HepG2 (cell line): ENCODE measurements at regions not wholly inside any gene's neighbourhood (a gene's known extent, or its start where the extent isn't known, plus 50 kb on each side); places are given as distances from the start of the nearest gene placed in this dataset.
"Not testable (repeated sequence)": the region's sequence is repeated elsewhere in the genome, so short reads cannot be mapped to it uniquely, and the experiment has no call there.

Experiments used
- ATAC-seq: fragments of 200-7000 bp; cut with Tn5 transposase; 3 replicates; pipeline ENCODE4 v1.9.1; 2020; ENCODE audit warnings: mild to moderate bottlenecking, moderate library complexity
- BruUV-seq: library from RNA; stranded (reverse); fragments of 400-500 nt; replicated peaks from 2 replicates; lab custom pipeline; 2021; lab: Mats Ljungman, UMichigan
- CTCF ChIA-PET: fragments of 300-600 bp; formaldehyde crosslinking; extraction: SDS; loops from one replicate; lab custom pipeline; 2021; ENCODE audit warnings: low total read pairs, inconsistent platforms, low intra/inter-chr PET ratio; lab: Yijun Ruan, JAX
- POLR2A ChIA-PET: fragments of 350-600 bp; sonication (Branson Sonifier 250); formaldehyde crosslinking; loops from one replicate; lab custom pipeline; 2020; ENCODE audit warnings: antibody characterized with exemption, inconsistent platforms; lab: Yijun Ruan, JAX
- DNase-seq: peaks from one replicate; pipeline ENCODE4 v3.0.0-alpha.2; 2015; ENCODE audit warnings: low spot score
- FAIRE-seq: peaks from 3 replicates; lab custom pipeline; 2011; peaks lifted over from hg19 to GRCh38; lab: Jason Lieb, UNC
- H2AFZ ChIP-seq: one replicate; pipeline ENCODE4 v1.6.1; 2011; ENCODE audit warnings: low read length, inconsistent platforms
- H3K27ac ChIP-seq: fragments of 300-600 bp; 3 replicates; pipeline ENCODE4 v1.8.0; 2011; ENCODE audit warnings: mixed run types, mild to moderate bottlenecking, mixed read lengths, low read length, inconsistent platforms; ENCODE audit not compliant: insufficient read depth; ENCODE audit errors: extremely low read length
- H3K27me3 ChIP-seq, 2 experiments: fragments of 200-600 bp in 1 of 2; 2 replicates in 1 of 2; 3 replicates in 1 of 2; pipeline versions ENCODE4 v1.6.0 to v1.8.0; 2011; ENCODE audit warnings: low read length in 2 of 2, mild to moderate bottlenecking in 2 of 2, moderate library complexity in 2 of 2, inconsistent platforms in 1 of 2; ENCODE audit not compliant: insufficient read depth in 2 of 2, control insufficient read depth in 1 of 2
- H3K36me3 ChIP-seq, 2 experiments: fragments of 200-600 bp in 1 of 2; replicated peaks in 1 of 2; 2 replicates in 1 of 2; 3 replicates in 1 of 2; pipeline versions ENCODE4 v1.5.1 to v1.8.0; 2011; ENCODE audit warnings: low read length in 2 of 2, inconsistent platforms in 1 of 2; ENCODE audit not compliant: insufficient read depth in 2 of 2, control insufficient read depth in 1 of 2
- H3K4me1 ChIP-seq: 2 replicates; pipeline ENCODE4 v1.5.1; 2012; ENCODE audit warnings: low read length, inconsistent platforms; ENCODE audit not compliant: insufficient read depth
- H3K4me2 ChIP-seq: 2 replicates; pipeline ENCODE4 v1.6.0; 2011; ENCODE audit warnings: low read depth, low read length, inconsistent platforms
- H3K4me3 ChIP-seq, 3 experiments: fragments of 200-600 bp in 1 of 3; sonication (generic), shearing (Covaris generic) in 1 of 3; replicated peaks in 1 of 3; 2 replicates each; pipeline ENCODE4 v1.5.1; 2011 to 2016; ENCODE audit warnings: low read length in 3 of 3, inconsistent platforms in 2 of 3, low read depth in 2 of 3, mild to moderate bottlenecking in 2 of 3, control low read depth in 1 of 3, mixed read lengths in 1 of 3; ENCODE audit not compliant: insufficient read depth in 1 of 3
- H3K79me2 ChIP-seq: one replicate; pipeline ENCODE4 v1.6.1; 2011; ENCODE audit warnings: low read length, inconsistent platforms; ENCODE audit not compliant: insufficient read depth
- H3K9ac ChIP-seq: 2 replicates; pipeline ENCODE4 v1.6.0; 2011; ENCODE audit warnings: mild to moderate bottlenecking, low read depth, low read length, inconsistent platforms; ENCODE audit not compliant: insufficient read depth
- H3K9me3 ChIP-seq: 2 replicates; pipeline ENCODE4 v1.5.1; 2012; ENCODE audit warnings: mild to moderate bottlenecking, low read length
- H4K20me1 ChIP-seq: 2 replicates; pipeline ENCODE4 v1.6.0; 2011; ENCODE audit warnings: inconsistent platforms, mild to moderate bottlenecking, low read length, moderate library complexity; ENCODE audit not compliant: insufficient read depth
- WGBS: methylation state at CpG from one replicate; pipeline ENCODE4 v1.1.6; 2017; ENCODE audit warnings: low lambda C conversion rate; 5-methylcytosine and 5-hydroxymethylcytosine counted together
- in situ Hi-C: cut with HindIII; loops from 2 replicates; pipeline ENCODE4 v1.10.0; 2017; ENCODE audit warnings: low pct_unique_long_range_greater_than_20kb; ENCODE audit not compliant: extremely low pct_ligation_motif_present
- intact Hi-C: fragments of 100-400 bp; cut with micrococcal nuclease; formaldehyde crosslinking; loops from one replicate; pipeline ENCODE4 v1.10.0; 2022; ENCODE audit not compliant: unreplicated experiment

DNA sequence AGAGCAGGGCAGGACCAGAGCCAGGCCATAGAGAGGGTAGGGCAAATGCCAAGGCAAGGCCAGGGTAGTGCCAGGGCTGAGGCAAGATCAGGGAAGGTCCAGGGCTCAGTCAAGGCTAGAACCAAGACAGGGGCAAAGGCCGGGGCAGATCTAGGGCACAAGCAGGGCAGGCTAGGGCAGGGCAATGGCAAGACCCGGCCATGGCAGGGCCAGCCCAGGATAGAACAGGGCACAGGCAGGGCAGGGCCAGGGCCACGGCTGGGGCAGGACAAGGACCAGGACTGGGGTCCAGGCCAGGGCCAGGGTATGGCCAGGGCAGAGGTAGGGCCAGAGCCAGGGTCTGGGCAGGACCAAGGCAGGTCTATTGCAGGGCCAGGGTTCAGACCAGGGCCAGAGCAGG is 2873.2 kb downstream of the RPIA start:
- BruUV-seq, POLR2A ChIA-PET, H3K27me3 ChIP-seq, ATAC-seq, in situ Hi-C loops, H3K9ac ChIP-seq, H3K4me3 ChIP-seq, CTCF ChIA-PET, H3K27ac ChIP-seq, H3K4me2 ChIP-seq, H3K9me3 ChIP-seq, H3K79me2 ChIP-seq, H3K36me3 ChIP-seq, H3K4me1 ChIP-seq, intact Hi-C loops, H4K20me1 ChIP-seq, FAIRE-seq, DNase-seq, H2AFZ ChIP-seq: not testable (repeated sequence)
- 9% methylated on average over 3 of the region's 3 CpGs for WGBS

DNA sequence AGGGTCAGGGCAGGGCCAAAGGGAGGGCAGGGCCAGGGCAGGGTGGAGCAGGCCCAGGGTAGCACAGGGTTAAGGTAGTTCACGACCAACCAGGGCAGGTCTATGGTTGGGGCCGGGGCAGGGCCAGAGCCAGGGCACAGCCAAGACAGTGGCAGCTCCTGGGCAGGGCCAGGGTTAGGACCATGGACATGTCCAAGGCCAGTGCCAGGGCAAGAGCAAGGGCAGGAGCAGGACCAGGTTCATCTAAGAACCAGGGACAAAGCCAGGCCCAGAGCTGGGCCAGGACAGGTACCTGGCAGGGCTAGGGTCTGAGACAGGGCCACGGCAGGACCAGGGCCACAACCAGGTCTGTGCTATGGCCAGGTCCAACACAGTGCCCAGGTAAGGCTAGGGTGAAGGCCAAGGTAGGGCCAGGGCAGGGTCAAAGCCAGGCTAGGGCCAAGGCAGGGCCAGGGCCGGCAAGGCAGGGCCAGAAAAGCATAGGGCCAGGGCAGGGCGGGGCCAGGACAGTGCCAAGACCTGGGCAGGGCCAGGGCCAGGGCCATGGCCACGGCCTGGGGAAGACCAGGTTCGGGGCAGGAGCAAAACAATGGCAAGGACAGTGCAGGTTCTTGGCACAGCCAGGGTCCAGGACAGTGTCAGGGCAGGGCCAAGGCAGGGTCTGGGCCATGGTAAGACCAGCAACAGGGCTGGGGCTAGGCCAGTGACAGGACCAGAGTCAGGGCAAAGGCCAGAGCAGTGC is 2874.4 kb downstream of the RPIA start:
- intact Hi-C loops, CTCF ChIA-PET, BruUV-seq, H3K4me1 ChIP-seq, POLR2A ChIA-PET, H3K27me3 ChIP-seq, H2AFZ ChIP-seq, H3K79me2 ChIP-seq, H3K4me3 ChIP-seq, ATAC-seq, DNase-seq, H3K36me3 ChIP-seq, in situ Hi-C loops, H3K9me3 ChIP-seq, H3K4me2 ChIP-seq, H4K20me1 ChIP-seq, H3K9ac ChIP-seq, H3K27ac ChIP-seq, FAIRE-seq: not testable (repeated sequence)
- 0% methylated on average over 5 of the region's 7 CpGs for WGBS

DNA sequence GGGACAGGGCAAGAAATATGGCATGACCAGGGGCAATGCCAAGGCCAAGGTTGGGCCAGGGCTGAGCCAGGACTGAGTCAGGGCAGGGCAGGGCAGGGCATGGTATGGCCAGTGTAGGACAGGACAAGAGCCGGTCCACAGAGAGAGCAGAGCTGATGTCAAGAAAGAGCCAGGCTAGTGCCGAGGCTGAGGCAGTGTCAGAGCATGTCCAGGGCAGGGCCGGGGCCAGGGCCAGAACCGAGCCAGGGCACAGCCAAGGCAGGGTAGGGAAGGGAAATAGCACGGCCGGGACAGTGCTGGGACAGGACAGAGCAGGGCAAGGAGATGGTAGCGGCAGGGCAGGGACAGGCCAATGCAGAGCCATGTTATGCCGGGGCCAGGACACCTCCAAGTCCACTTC is 2875.1 kb downstream of the RPIA start:
- BruUV-seq, H3K4me1 ChIP-seq, H3K27me3 ChIP-seq, intact Hi-C loops, H3K9me3 ChIP-seq, ATAC-seq, DNase-seq, FAIRE-seq, H3K36me3 ChIP-seq, CTCF ChIA-PET, H3K9ac ChIP-seq, H3K4me3 ChIP-seq, in situ Hi-C loops, H3K79me2 ChIP-seq, H4K20me1 ChIP-seq, H3K4me2 ChIP-seq, POLR2A ChIA-PET, H3K27ac ChIP-seq, H2AFZ ChIP-seq: not testable (repeated sequence)
- WGBS: 24% methylated on average over 8 of the region's 8 CpGs

DNA sequence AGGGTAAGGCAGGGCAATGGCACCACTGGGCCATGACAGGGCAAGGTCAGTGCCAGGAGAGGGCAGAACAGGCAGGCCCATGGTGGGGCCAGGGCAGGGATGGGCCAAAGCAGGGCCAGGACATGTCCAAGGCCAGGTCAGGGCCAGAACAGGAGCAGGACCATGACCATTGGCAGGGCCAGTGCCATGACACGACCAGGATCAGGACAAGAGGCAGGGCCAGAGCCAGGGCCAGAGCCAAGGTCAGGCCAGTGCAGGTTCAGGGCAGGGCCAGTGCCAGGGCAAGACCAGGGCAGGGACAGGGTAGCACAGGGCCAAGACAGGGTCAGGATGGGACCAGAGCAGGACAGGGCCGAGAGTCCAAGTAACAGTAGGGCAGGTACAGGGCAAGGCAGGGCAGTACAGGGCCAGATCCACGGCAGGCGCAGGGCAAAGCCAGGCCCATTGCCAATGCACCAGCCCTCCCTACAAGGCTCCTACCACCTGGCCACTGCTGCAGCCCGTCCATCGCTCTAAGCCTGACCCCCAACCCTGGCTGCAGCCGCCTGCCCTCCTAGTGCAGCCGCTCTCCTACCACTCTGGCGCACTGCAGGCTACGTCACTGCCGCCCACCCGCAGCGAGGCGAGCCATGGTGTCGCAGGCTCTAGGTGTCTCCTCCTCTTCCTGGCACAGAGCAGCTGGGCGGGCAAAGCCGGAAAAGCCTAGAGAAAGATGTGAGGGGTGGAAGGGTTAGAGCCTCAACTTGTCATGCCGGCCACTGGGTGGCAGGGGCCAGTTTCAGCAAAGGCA is 2876.3 kb downstream of the RPIA start:
- DNase-seq, H4K20me1 ChIP-seq, H3K4me2 ChIP-seq, in situ Hi-C loops, H3K9me3 ChIP-seq, POLR2A ChIA-PET, H2AFZ ChIP-seq, H3K9ac ChIP-seq, ATAC-seq, H3K4me3 ChIP-seq, H3K27me3 ChIP-seq, FAIRE-seq, H3K27ac ChIP-seq, H3K36me3 ChIP-seq, H3K4me1 ChIP-seq, CTCF ChIA-PET, H3K79me2 ChIP-seq, intact Hi-C loops, BruUV-seq: not testable (repeated sequence)
- WGBS: 56% methylated on average over 12 of the region's 18 CpGs
